K562 (cell line): ENCODE measurements at regions not wholly inside any gene's neighbourhood (a gene's known extent, or its start where the extent isn't known, plus 50 kb on each side); places are given as distances from the start of the nearest gene placed in this dataset.

Experiments used
- MCM7 ChIP-seq, 2 experiments: fragments of 450-650 bp; IDR thresholded peaks; 2 replicates each; pipeline ENCODE4 v1.6.1; 2016 to 2018
- POLR2AphosphoS5 ChIP-seq: IDR thresholded peaks from 2 replicates; pipeline ENCODE4 v1.6.1; 2011; ENCODE audit warnings: mild to moderate bottlenecking, low read depth, low read length, moderate library complexity; ENCODE audit not compliant: control insufficient read depth, insufficient read depth
- ZNF274 ChIP-seq: IDR thresholded peaks from 2 replicates; pipeline ENCODE4 v1.6.1; 2011; ENCODE audit warnings: low read depth, mild to moderate bottlenecking, low read length, moderate library complexity, borderline replicate concordance
- TF ChIP-seq, protein P1 (sequence below): fragments of 250-450 bp; sonication (Bioruptor Pico); IDR thresholded peaks from 2 replicates; pipeline ENCODE4 v1.5.0; 2020; ENCODE audit warnings: mild to moderate bottlenecking, borderline replicate concordance

DNA sequence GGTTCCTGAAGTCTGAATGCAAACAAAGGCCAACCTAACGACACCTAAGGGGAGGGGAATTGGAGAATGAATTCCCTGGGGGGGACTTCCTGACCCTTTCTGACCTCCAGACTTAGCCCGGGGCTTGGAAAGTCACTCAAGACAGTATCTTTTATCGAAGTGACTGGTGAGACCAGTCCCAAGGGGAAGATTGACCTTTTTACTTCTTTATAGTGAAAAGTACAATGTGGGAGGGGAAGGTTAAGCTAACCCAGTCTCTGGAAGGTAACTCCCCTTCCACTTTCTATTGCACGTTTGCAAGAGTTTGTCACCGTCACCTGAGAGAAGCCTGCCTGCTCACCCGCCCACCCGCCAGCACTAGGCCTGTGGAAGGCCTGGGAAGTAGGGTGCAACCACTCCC, 111.9 kb downstream of the EFNB2 start:
- TF ChIP-seq POLR2AphosphoS5 (no peak), MCM7 (IDR thresholded peaks at IDR 0.05) (no peak), ZNF274 (no peak)
- TF ChIP-seq, protein P1, sequence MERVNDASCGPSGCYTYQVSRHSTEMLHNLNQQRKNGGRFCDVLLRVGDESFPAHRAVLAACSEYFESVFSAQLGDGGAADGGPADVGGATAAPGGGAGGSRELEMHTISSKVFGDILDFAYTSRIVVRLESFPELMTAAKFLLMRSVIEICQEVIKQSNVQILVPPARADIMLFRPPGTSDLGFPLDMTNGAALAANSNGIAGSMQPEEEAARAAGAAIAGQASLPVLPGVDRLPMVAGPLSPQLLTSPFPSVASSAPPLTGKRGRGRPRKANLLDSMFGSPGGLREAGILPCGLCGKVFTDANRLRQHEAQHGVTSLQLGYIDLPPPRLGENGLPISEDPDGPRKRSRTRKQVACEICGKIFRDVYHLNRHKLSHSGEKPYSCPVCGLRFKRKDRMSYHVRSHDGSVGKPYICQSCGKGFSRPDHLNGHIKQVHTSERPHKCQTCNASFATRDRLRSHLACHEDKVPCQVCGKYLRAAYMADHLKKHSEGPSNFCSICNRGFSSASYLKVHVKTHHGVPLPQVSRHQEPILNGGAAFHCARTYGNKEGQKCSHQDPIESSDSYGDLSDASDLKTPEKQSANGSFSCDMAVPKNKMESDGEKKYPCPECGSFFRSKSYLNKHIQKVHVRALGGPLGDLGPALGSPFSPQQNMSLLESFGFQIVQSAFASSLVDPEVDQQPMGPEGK: no peak
